ENCODE measurements at regions not wholly inside any gene's neighbourhood (a gene's known extent, or its start where the extent isn't known, plus 50 kb on each side); places are given as distances from the start of the nearest gene placed in this dataset.

DNA sequence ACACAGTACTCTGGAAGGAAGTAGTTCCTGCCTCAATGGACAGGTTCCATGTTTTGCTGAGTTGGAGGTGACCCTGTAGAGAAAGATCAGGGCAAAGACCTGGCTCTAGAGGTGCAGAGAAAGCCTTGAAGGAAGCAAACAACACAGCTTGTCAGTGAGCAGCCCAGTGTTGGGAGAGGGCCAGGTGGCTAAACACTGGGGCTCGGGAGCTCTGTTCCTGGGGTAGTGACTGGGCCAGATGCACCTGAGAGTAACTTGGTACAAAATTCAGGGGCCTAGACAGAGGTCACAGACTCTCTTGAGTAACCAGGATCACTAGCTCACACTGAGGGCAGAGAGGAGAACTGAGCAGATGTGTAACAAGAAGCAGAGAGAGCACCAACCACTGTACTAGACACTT lies 138.4 kb upstream of the NALF2 start:
- Histone ChIP-seq H3K27ac (ENCODE audit: low read length) (no peak overlapping the region), H3K9me3 (ENCODE audit: control insufficient read depth, low read length) (no peaks in the 10 kb centered on the region), H3K4me1 (ENCODE audit: control insufficient read depth, insufficient read depth, low read length) (peaks cover 8% of the 10 kb centered on the region), H3K4me3 (ENCODE audit: low read length) (no peak overlapping the region), H3K27me3 (ENCODE audit: control insufficient read depth, insufficient read depth) (no peaks in the 10 kb centered on the region)
- DNase-seq (no peak), ATAC-seq (no peak)
- intact Hi-C loops (cut with DNase I), result no loop called here
- WGBS, result 76% methylated on average over 1 of the region's 1 CpG

DNA sequence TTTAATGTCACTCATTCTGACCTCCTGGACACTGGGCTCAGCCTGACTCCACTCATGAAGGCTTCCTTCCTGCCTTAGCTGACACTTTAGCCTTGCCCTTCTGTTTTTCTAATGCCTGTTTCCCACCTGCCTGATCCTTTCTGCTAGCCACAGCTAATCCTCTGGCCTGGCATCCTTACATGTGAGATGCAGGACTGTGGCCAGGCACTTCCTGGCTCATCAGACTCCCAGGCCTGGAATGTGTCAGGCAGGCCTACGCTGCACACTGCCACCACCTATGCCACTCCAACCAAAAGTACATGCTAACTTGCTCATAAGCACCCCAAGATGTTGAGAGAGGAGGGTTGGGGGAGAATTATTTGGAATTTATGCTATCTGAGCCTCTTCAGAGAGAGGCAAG lies 138.8 kb upstream of the NALF2 start:
- no peaks in the 10 kb centered on the region for H3K9me3 ChIP-seq (ENCODE audit: control insufficient read depth, low read length)
- no peak overlapping the region for H3K27ac ChIP-seq (ENCODE audit: low read length)
- DNase-seq, result no peak
- ATAC-seq, result no peak
- H3K4me3 ChIP-seq (ENCODE audit: low read length), result no peak overlapping the region
- intact Hi-C loops (cut with DNase I), result no loop called here
- WGBS, result 85% methylated on average over 1 of the region's 1 CpG
- H3K27me3 ChIP-seq (ENCODE audit: control insufficient read depth, insufficient read depth), result no peaks in the 10 kb centered on the region
- peaks cover 8% of the 10 kb centered on the region for H3K4me1 ChIP-seq (ENCODE audit: control insufficient read depth, insufficient read depth, low read length)

DNA sequence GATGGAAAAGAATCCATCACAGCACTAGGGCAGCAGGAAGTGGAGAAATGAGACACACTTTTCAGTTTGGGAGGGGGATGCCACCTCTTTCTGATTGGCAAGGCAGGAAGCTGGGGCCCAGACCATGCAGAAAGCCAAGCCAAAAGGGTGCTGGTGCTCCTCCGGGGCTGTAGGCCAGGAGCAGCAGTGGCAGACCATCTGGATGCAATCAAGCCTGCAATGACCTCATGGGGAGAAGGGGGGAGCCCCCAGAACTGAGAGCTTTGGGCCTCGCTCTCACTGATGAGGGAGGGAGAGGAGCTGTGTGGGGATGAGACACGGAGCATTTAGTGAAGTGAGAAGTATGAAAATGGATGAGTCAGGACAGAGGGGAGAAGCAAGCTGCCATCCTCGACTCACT lies 141.3 kb upstream of the NALF2 start:
- 34% methylated on average over 4 of the region's 4 CpGs for WGBS
- H3K4me3 ChIP-seq (ENCODE audit: low read length), result no peak overlapping the region
- no peak overlapping the region for H3K27ac ChIP-seq (ENCODE audit: low read length)
- DNase-seq (peak; percentile 26 to 63 (median 62)), ATAC-seq (peak; percentile 55 to 67)
- intact Hi-C loops (cut with DNase I), result no loop called here
- H3K4me1 ChIP-seq (ENCODE audit: control insufficient read depth, insufficient read depth, low read length), result peaks cover 10% of the 10 kb centered on the region
- no peaks in the 10 kb centered on the region for H3K27me3 ChIP-seq (ENCODE audit: control insufficient read depth, insufficient read depth)
- no peaks in the 10 kb centered on the region for H3K9me3 ChIP-seq (ENCODE audit: control insufficient read depth, low read length)

DNA sequence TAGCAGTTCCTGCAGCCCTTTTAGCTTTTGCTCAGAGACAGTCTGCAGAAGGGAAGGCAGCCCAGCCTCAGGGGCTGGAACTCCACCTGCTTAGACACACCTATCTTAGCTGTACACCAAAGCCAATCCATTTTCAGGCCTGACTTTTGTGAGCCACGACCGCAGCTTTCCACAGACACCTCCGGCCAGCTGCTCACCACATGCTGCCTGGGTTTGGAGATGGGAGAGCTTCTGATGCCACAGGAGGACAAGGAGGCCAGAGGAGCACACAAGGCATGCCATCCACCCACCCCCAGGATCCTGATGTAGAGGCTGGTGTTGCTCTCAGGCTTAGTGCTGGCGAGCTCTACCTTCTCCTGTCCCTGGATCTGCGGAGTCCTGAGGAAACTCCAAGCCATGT lies 141.8 kb upstream of the NALF2 start:
- intact Hi-C loops (cut with DNase I), result no loop called here
- no peak for ATAC-seq
- Histone ChIP-seq H3K27ac (ENCODE audit: low read length) (no peak overlapping the region), H3K27me3 (ENCODE audit: control insufficient read depth, insufficient read depth) (no peaks in the 10 kb centered on the region), H3K9me3 (ENCODE audit: control insufficient read depth, low read length) (no peaks in the 10 kb centered on the region), H3K4me3 (ENCODE audit: low read length) (no peak overlapping the region), H3K4me1 (ENCODE audit: control insufficient read depth, insufficient read depth, low read length) (peaks cover 10% of the 10 kb centered on the region)
- 77% methylated on average over 5 of the region's 5 CpGs for WGBS
- DNase-seq, result no peak

DNA sequence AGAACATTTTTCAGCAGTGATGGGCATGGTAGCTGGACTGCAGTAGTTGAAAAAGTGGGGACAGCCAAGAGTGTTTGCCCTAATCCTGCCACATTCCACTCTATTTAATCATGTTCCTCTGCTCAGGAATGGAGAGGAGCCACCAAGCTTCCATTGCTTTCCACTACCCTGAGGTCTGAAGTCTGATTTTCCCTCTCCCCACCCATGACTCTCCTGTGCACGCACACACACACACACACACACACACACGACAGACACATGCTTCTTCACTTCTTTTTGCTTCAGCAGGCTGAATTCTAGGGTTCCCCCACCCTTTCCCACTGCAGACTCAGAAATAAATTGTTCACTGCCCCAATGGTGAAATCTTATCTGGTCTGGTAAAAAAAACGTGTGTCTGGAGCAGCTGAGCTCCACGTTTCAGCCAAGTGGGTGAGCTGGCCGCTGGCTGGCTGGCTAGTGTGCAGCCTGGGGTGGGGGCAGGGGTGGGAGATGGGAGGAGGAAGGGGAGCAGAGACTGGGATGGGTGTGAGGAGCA lies 142.7 kb upstream of the NALF2 start:
- H3K4me3 ChIP-seq (ENCODE audit: low read length), result no peak overlapping the region
- no peaks in the 10 kb centered on the region for H3K27me3 ChIP-seq (ENCODE audit: control insufficient read depth, insufficient read depth)
- DNase-seq (peak; percentile 41 to 80 (median 68)), ATAC-seq (peak; percentile 40 to 69)
- H3K27ac ChIP-seq (ENCODE audit: low read length), result peak overlapping the region; percentile 72
- intact Hi-C loops (cut with DNase I), result no loop called here
- 21% methylated on average over 5 of the region's 5 CpGs for WGBS
- no peaks in the 10 kb centered on the region for H3K9me3 ChIP-seq (ENCODE audit: control insufficient read depth, low read length)
- peaks cover 10% of the 10 kb centered on the region for H3K4me1 ChIP-seq (ENCODE audit: control insufficient read depth, insufficient read depth, low read length)

DNA sequence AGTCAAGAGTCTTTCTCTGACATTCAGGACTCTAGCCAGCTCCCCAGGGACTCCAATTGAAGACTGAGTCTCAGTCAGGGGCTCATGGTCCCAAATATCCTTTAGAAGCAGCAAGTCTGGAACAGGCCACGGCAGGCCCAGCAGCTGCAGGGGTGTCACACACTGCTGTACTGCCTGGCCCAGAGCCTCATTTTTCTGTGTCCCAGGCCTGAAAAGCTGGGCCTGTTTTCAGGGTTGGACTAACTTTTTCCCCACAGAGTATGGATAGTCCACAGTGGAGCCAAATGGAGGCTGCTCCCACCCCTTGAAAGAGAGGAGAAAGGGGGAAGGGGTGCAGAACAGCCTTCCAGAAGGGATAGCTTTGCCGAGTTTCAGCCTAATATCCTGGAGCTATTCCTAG lies 146.8 kb upstream of the NALF2 start:
- ATAC-seq, result peak in 1 of 2 donors; percentile 59
- H3K4me1 ChIP-seq (ENCODE audit: control insufficient read depth, insufficient read depth, low read length), result peaks cover 4% of the 10 kb centered on the region
- WGBS, result 40% methylated on average over 2 of the region's 2 CpGs
- no peak overlapping the region for H3K4me3 ChIP-seq (ENCODE audit: low read length)
- no peaks in the 10 kb centered on the region for H3K27me3 ChIP-seq (ENCODE audit: control insufficient read depth, insufficient read depth)
- H3K9me3 ChIP-seq (ENCODE audit: control insufficient read depth, low read length), result no peaks in the 10 kb centered on the region
- DNase-seq, result peak in 2 of 3 donors; percentile 52 to 64
- intact Hi-C loops (cut with DNase I), result no loop called here
- no peak overlapping the region for H3K27ac ChIP-seq (ENCODE audit: low read length)

DNA sequence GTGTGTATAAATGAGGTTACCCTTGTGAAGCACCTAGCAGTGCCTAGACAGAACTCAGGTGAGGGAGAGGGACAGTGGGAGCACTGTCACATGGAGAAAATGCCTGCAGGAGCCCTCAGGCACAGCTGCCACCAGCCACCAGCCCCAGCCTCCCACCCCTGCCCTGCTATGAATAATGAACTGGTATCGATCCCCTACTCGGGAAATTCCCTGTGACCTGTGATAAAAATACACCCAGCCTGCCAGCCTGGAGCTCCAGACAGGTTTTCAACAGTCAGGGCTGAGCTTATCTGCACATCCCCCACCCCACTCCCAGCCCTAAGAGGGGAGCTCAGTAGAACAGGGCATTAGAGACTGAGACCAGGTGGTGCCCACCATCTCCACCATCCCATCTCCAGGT lies 159.6 kb upstream of the PJA1 start:
- Histone ChIP-seq H3K27ac (ENCODE audit: low read length) (no peak overlapping the region), H3K9me3 (ENCODE audit: control insufficient read depth, low read length) (no peaks in the 10 kb centered on the region), H3K4me3 (ENCODE audit: low read length) (no peak overlapping the region), H3K27me3 (ENCODE audit: control insufficient read depth, insufficient read depth) (no peaks in the 10 kb centered on the region), H3K4me1 (ENCODE audit: control insufficient read depth, insufficient read depth, low read length) (no peaks in the 10 kb centered on the region)
- DNase-seq (no peak), ATAC-seq (no peak)
- 50% methylated on average over 2 of the region's 2 CpGs for WGBS
- intact Hi-C loops (cut with DNase I), result no loop called here

DNA sequence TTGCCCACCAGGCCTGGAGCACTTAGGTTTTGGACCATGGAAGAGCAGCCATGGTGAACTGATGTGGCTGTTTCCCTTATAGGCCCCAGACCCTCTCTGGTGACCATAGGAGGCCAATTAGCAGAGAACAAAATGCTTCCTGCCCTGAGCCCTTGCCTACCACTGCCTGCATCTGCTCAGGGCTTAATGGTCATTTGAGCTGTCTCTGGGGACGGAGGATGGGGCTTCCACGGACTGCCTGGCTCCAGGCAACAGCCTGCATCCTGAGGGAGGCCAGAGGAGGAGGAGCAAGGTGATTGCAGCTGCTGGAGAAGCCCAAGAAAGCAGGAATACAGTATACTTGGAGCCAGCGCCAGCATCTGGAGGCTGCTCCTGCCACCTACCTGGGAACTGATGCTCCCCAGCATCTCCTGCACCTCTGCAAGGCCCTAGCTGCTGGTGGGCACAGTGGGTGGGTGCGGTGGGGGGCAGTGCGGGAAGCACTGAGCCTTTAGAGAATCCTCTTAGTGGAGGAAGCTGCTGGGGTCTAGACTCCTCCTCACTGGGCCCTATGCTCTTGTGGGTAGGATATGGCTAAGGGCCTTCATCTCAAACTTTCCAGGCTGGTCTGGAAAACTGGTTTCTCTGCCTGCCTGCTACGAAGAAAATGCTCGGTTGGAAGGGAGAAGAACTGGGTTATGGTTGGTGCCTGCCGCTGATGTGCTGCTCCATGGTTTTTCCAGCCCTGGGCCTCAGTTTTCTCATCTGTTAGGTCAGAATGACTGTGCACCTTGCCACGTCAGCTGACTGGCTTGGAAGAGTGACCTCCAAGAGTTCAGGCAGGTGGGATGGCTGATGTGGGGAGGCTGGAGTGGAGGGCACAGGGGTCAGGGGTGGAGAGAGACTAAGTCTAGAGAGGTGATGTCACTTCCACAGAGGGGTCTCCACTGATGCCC lies 158.8 kb upstream of the PJA1 start:
- ATAC-seq (no peak), DNase-seq (no peak)
- H3K27ac ChIP-seq (ENCODE audit: low read length), result no peak overlapping the region
- intact Hi-C loops (cut with DNase I), result no loop called here
- no peaks in the 10 kb centered on the region for H3K4me1 ChIP-seq (ENCODE audit: control insufficient read depth, insufficient read depth, low read length)
- H3K4me3 ChIP-seq (ENCODE audit: low read length), result no peak overlapping the region
- WGBS, result 79% methylated on average over 9 of the region's 9 CpGs
- no peaks in the 10 kb centered on the region for H3K9me3 ChIP-seq (ENCODE audit: control insufficient read depth, low read length)
- no peaks in the 10 kb centered on the region for H3K27me3 ChIP-seq (ENCODE audit: control insufficient read depth, insufficient read depth)

DNA sequence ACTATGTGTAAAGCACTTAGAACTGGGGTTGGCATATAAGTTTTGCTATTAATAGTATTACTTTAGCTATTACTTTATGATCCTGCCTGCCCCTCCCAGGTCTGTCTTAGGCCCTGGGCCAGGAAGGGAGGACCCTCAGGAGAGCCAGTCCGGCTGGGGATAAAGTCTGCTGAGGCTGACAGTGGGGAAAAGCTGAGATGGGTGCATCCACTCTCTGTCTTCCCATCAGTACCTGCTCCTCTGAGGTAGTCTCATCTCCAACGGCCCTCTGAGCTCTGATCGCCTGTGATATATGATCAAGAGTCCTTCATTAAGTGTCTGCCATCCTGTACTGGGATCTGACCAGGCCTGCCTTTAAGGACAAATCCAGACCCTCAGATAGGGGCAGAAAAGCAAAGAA lies 156.5 kb upstream of the PJA1 start:
- no peak overlapping the region for H3K4me3 ChIP-seq (ENCODE audit: low read length)
- no peaks in the 10 kb centered on the region for H3K9me3 ChIP-seq (ENCODE audit: control insufficient read depth, low read length)
- intact Hi-C loops (cut with DNase I), result no loop called here
- ATAC-seq, result no peak
- 88% methylated on average over 3 of the region's 3 CpGs for WGBS
- H3K4me1 ChIP-seq (ENCODE audit: control insufficient read depth, insufficient read depth, low read length), result no peaks in the 10 kb centered on the region
- H3K27me3 ChIP-seq (ENCODE audit: control insufficient read depth, insufficient read depth), result no peaks in the 10 kb centered on the region
- DNase-seq, result no peak
- no peak overlapping the region for H3K27ac ChIP-seq (ENCODE audit: low read length)

DNA sequence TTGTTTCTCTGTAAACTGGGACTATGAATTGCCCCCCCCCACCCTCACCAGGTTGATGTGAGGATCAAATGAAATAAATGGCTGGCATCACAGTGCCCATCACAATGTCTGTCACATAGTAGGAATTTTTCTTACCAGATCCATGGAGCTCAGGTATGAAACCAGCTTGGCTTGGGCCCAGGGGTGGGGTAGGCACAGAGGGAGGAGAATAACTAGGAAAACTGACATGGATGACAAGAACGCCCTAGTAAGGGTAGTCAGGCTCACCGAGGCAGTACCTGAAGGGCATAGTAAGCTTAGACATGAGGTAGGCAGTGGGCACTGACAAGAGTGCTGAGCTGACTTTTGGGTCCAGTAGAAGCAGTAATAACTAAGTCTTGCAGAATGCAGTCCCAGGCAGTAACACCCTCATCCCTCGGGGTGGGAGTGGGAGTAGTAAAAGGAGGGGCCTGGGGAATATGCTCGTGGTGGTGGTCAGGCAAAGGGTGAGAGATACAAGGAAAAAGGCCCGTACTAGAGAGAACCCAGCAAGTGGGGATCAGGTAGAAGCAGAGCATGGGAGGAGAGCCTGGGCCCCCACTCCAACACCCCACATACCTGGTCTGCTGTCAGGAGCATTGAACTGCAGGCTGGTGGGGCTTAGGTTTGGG lies 155.9 kb upstream of the PJA1 start:
- Histone ChIP-seq H3K9me3 (ENCODE audit: control insufficient read depth, low read length) (no peaks in the 10 kb centered on the region), H3K4me1 (ENCODE audit: control insufficient read depth, insufficient read depth, low read length) (no peaks in the 10 kb centered on the region), H3K27me3 (ENCODE audit: control insufficient read depth, insufficient read depth) (no peaks in the 10 kb centered on the region), H3K4me3 (ENCODE audit: low read length) (no peak overlapping the region), H3K27ac (ENCODE audit: low read length) (no peak overlapping the region)
- no peak for DNase-seq
- WGBS, result 83% methylated on average over 5 of the region's 5 CpGs
- no peak for ATAC-seq
- intact Hi-C loops (cut with DNase I), result no loop called here

DNA sequence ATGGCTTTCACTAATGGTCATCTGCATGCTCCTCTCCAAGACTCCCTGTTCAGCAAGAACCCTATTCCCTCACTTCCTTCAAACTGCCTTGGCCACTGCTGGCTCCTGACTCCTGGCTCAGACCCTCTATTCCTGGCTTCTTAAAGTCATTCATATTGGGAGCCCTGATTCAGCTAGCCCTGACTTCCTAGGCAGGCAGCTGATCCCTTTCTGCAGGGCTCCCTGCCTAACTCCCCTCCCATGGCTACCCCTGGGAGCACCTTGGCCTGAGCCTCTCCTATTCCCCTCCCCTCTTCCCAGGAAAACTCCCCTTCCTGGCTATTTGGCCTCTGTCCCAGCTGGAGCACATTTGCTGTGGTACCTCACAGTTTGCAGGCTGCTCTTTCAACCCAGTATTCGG lies 154.9 kb upstream of the PJA1 start:
- Histone ChIP-seq H3K9me3 (ENCODE audit: control insufficient read depth, low read length) (no peaks in the 10 kb centered on the region), H3K4me1 (ENCODE audit: control insufficient read depth, insufficient read depth, low read length) (no peaks in the 10 kb centered on the region), H3K27me3 (ENCODE audit: control insufficient read depth, insufficient read depth) (no peaks in the 10 kb centered on the region), H3K27ac (ENCODE audit: low read length) (no peak overlapping the region), H3K4me3 (ENCODE audit: low read length) (no peak overlapping the region)
- intact Hi-C loops (cut with DNase I), result no loop called here
- DNase-seq, result no peak
- ATAC-seq, result no peak
- 46% methylated on average over 1 of the region's 1 CpG for WGBS
